ENCODE measurements at regions not wholly inside any gene's neighbourhood (a gene's known extent, or its start where the extent isn't known, plus 50 kb on each side); places are given as distances from the start of the nearest gene placed in this dataset.

GRCh38 chr15:36479200-36479896, 100.1 kb upstream of the CDIN1 start:
- TF ChIP-seq CTCF (IDR thresholded peaks at IDR 0.05) = no peak
- TF ChIP-seq POLR2A (IDR thresholded peaks at IDR 0.05) = no peak
